GM12892 (cell line): ENCODE measurements at regions not wholly inside any gene's neighbourhood (a gene's known extent, or its start where the extent isn't known, plus 50 kb on each side); places are given as distances from the start of the nearest gene placed in this dataset.

Source experiments
- DNase-seq: peaks from one replicate; pipeline ENCODE4 v3.0.0; 2011; ENCODE audit not compliant: insufficient read length
- FAIRE-seq: peaks from 2 replicates; lab custom pipeline; 2011; peaks lifted over from hg19 to GRCh38; lab: Jason Lieb, UNC
- POLR2A ChIP-seq: IDR thresholded peaks from 2 replicates; pipeline ENCODE4 v1.6.1; 2011; ENCODE audit warnings: low read depth, low read length, control low read depth
- POLR2AphosphoS5 ChIP-seq: IDR thresholded peaks from 2 replicates; pipeline ENCODE4 v1.6.1; 2011; ENCODE audit warnings: low read depth, low read length, control low read depth
- TAF1 ChIP-seq: IDR thresholded peaks from 2 replicates; pipeline ENCODE4 v1.6.1; 2011; ENCODE audit warnings: low read depth, mild to moderate bottlenecking, control low read depth, low read length, borderline replicate concordance

GRCh38 chr10:78557433-78557925 is 511.3 kb upstream of the ZMIZ1 start:
- DNase-seq (no peak), FAIRE-seq (no peak)
- TF ChIP-seq POLR2A = no peak
- TF ChIP-seq POLR2AphosphoS5 = no peak
- TF ChIP-seq TAF1 = no peak

GRCh38 chr10:78559661-78560340 is 509.0 kb upstream of the ZMIZ1 start:
- no peak for FAIRE-seq
- no peak for DNase-seq
- no peak for TF ChIP-seq POLR2AphosphoS5
- no peak for TF ChIP-seq TAF1
- no peak for TF ChIP-seq POLR2A

- no peak for DNase-seq
- no peak for FAIRE-seq
- TF ChIP-seq POLR2A (no peak), TAF1 (no peak), POLR2AphosphoS5 (no peak)
Measured at GRCh38 chr10:78560341-78560688, 508.5 kb upstream of the ZMIZ1 start.

DNA sequence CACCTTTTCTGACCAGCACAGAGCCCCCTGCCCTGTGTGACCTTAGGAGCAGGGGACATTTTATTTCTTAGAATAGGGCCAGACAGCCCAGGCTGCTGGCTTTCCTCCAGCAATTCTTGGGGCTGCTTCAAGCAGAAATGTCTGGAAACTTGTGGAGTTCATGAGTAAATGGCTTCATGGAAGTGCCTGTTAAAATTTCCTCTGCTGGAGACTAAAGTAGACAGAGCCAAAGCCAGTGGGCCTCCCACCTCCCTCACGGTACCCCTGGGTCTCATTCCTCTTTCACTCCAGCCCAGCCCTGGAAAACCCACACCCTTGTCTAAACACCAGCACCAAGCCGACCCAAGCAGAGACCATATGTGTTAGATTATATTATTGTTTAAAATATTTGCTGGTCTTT is 505.5 kb upstream of the ZMIZ1 start:
- no peak for TF ChIP-seq POLR2A
- no peak for TF ChIP-seq POLR2AphosphoS5
- TF ChIP-seq TAF1 = no peak
- no peak for DNase-seq
- FAIRE-seq = no peak

GRCh38 chr10:78565841-78566240 is 502.9 kb upstream of the ZMIZ1 start:
- TF ChIP-seq POLR2AphosphoS5 (no peak), POLR2A (no peak), TAF1 (no peak)

DNA sequence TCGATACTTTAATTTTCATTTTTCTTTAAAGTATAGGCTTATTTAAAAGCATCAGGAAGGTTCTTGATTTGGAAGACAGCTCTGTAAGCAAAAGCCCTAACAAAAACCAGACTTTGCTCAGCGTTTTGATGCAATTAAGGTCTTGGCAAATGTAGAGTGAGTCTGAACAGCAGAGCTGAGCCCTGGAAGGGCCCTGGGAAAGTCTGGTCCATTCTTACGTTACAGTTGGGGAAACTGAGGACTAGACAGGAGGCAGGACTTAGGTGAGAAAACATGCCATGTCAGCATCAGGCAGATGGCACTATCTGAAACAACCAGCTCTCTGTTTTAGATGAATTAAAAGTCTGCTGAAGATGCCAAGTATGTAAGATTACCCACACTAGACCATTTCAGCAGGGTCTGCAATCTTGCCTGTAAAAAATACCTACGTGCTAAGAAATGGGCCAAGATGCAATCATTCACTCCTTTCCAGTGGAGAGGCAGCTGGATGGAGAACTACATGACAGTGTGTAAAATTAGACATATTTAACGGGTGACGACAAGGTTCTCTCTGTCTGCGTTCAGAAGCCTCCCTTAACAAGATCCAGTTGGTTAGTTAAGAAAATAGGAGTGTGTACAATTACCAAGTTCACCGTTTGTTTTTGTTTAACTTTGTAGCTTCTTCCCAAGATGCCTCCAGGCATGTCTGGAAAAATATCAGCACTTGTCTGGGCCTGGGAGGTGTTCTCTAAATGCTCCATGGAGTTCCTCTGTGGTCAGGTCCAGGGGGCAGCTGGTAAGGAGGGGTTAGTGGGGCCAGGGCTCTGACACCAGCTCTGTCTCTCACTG is 502.3 kb upstream of the ZMIZ1 start:
- TF ChIP-seq POLR2AphosphoS5 (no peak), TAF1 (no peak), POLR2A (no peak)
- no peak for DNase-seq
- FAIRE-seq = no peak

More at GRCh38 chr10:78565841-78566240, 502.9 kb upstream of the ZMIZ1 start:
- no peak for FAIRE-seq
- DNase-seq = no peak

DNA sequence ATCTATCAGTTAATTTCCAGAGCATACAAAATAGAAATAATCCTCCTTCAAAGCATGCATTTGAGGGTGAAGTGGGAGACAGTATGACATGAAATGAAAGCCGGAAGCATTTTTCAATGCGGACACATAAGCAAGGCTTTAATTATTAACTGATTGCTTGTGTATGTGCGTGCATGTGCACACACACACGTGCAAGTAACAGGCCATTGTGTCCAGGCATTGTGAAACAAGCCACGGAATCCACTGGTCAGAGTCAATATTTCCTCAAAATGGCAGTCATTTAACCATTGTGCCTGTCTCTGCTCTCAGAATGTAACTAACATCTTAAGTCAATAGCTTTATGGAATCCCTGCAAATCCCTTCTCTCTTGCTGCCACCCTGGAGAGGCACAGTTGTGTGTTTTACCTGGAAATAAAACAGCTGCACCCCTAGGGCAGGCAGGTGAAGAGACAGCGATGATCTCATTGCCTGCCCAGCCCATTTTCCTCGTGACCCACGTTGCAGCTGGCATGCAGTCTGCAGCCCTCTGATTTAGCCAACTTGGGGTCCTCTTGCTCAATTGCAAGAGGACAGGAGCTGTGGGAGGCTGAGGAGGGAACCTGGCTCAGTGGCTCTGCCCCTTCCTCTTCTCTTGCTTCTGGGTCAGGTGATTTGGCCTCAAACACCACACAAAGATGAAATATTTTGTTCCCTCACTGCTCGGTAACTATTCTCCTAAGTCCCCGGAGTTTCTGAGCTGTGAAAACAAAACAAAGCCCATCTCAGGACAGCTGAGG is 500.9 kb upstream of the ZMIZ1 start:
- FAIRE-seq = no peak
- no peak for TF ChIP-seq POLR2A
- TF ChIP-seq TAF1 = no peak
- TF ChIP-seq POLR2AphosphoS5 = no peak
- no peak for DNase-seq

- DNase-seq (no peak), FAIRE-seq (no peak)
- no peak for TF ChIP-seq POLR2AphosphoS5
- TF ChIP-seq TAF1 = no peak
- TF ChIP-seq POLR2A = no peak
Measured at GRCh38 chr10:78568620-78569019, 500.1 kb upstream of the ZMIZ1 start.

GRCh38 chr10:78570633-78571235 is 498.0 kb upstream of the ZMIZ1 start:
- TF ChIP-seq TAF1 (no peak), POLR2A (no peak), POLR2AphosphoS5 (no peak)
- FAIRE-seq = no peak
- no peak for DNase-seq

GRCh38 chr10:78571286-78571685 is 497.5 kb upstream of the ZMIZ1 start:
- DNase-seq = no peak
- FAIRE-seq = no peak
- TF ChIP-seq POLR2A (no peak), POLR2AphosphoS5 (no peak), TAF1 (no peak)

GRCh38 chr10:78571891-78572290 is 496.9 kb upstream of the ZMIZ1 start:
- TF ChIP-seq POLR2AphosphoS5 (no peak), TAF1 (no peak), POLR2A (no peak)
- no peak for FAIRE-seq
- DNase-seq = no peak

DNA sequence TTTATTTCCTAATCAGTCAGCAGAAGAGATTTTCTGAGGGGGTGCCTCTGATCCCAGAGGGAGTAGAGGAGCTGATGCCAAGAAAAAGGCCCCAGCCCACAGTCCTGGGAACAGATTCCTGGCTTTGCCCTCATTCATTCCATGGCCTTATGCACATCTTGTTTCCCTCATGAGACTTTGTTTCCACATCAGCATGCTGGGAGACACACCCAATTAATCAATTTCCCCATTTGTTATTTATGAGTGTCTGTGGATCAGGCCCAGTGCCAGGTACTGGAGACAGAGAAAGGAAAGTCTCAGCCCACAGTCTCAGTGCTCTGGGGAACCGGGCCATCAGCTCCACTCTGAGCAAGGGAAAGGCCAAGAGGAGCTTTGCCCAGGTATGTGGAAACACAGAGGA is 496.2 kb upstream of the ZMIZ1 start:
- FAIRE-seq (no peak), DNase-seq (no peak)
- TF ChIP-seq POLR2AphosphoS5 = no peak
- no peak for TF ChIP-seq TAF1
- no peak for TF ChIP-seq POLR2A
